ENCODE measurements at regions not wholly inside any gene's neighbourhood (a gene's known extent, or its start where the extent isn't known, plus 50 kb on each side); places are given as distances from the start of the nearest gene placed in this dataset.

- Histone ChIP-seq H3K27me3 (peaks cover 0 to 62% (median 31%) of the 10 kb centered on the region in 7 donors), H3K27ac (no peak overlapping the region), H3K36me3 (no peaks in the 10 kb centered on the region), H3K9me3 (no peaks in the 10 kb centered on the region), H3K4me1 (no peaks in the 10 kb centered on the region), H3K4me3 (no peak overlapping the region)
- no peak for TF ChIP-seq CTCF (IDR thresholded peaks at IDR 0.05)
- ATAC-seq (no peak), DNase-seq (no peak)
- intact Hi-C loops (cut with DNase I), result no loop called here
- 63 to 68% methylated on average over 7 of the region's 7 CpGs for WGBS, 2 donors
Measured at GRCh38 chr1:34617321-34618118, 137.3 kb upstream of the GJB5 start.

- DNase-seq (no peak), ATAC-seq (no peak)
- Histone ChIP-seq H3K27me3 (peaks cover 0 to 61% (median 27%) of the 10 kb centered on the region in 7 donors), H3K36me3 (no peaks in the 10 kb centered on the region), H3K4me3 (no peak overlapping the region), H3K9me3 (no peaks in the 10 kb centered on the region), H3K27ac (no peak overlapping the region), H3K4me1 (no peaks in the 10 kb centered on the region)
- WGBS, 2 donors, result 56 to 78% methylated on average over 3 of the region's 3 CpGs
- intact Hi-C loops (cut with DNase I), result no loop called here
- TF ChIP-seq CTCF (IDR thresholded peaks at IDR 0.05), result no peak
Measured at GRCh38 chr1:34618381-34618780, 136.5 kb upstream of the GJB5 start.

GRCh38 chr1:34619256-34619655 is 135.6 kb upstream of the GJB5 start:
- ATAC-seq, result no peak
- TF ChIP-seq CTCF (IDR thresholded peaks at IDR 0.05), result no peak
- no peaks in the 10 kb centered on the region for H3K9me3 ChIP-seq
- peaks cover 0 to 65% (median 25%) of the 10 kb centered on the region in 7 donors for H3K27me3 ChIP-seq
- no peak for DNase-seq
- 74 to 76% methylated on average over 4 of the region's 4 CpGs for WGBS, 2 donors
- no peak overlapping the region for H3K4me3 ChIP-seq
- H3K36me3 ChIP-seq, result no peaks in the 10 kb centered on the region
- H3K27ac ChIP-seq, result no peak overlapping the region
- intact Hi-C loops (cut with DNase I), result no loop called here
- H3K4me1 ChIP-seq, result no peaks in the 10 kb centered on the region

- Histone ChIP-seq H3K27ac (no peak overlapping the region), H3K9me3 (no peaks in the 10 kb centered on the region), H3K36me3 (no peaks in the 10 kb centered on the region), H3K27me3 (peaks cover 0 to 62% (median 20%) of the 10 kb centered on the region in 7 donors), H3K4me1 (no peaks in the 10 kb centered on the region), H3K4me3 (no peak overlapping the region)
- intact Hi-C loops (cut with DNase I), result no loop called here
- ATAC-seq (no peak), DNase-seq (no peak)
- TF ChIP-seq CTCF (IDR thresholded peaks at IDR 0.05), result no peak
- WGBS, 2 donors, result 77 to 79% methylated on average over 4 of the region's 4 CpGs
Measured at GRCh38 chr1:34621916-34622315, 132.9 kb upstream of the GJB5 start.
